K562 (cell line): ENCODE measurements at regions not wholly inside any gene's neighbourhood (a gene's known extent, or its start where the extent isn't known, plus 50 kb on each side); places are given as distances from the start of the nearest gene placed in this dataset.

Source experiments
- ATAC-seq: fragments of 200-7000 bp; cut with Tn5 transposase; 3 replicates; pipeline ENCODE4 v1.9.1; 2020; ENCODE audit warnings: moderate library complexity
- BruUV-seq: library from RNA; stranded (reverse); fragments of 400-500 nt; replicated peaks from 2 replicates; lab custom pipeline; 2021; lab: Mats Ljungman, UMichigan
- CTCF ChIA-PET: fragments of 300-600 bp; formaldehyde crosslinking; extraction: SDS; loops from one replicate; lab custom pipeline; 2021; ENCODE audit warnings: low intra/inter-chr PET ratio; lab: Yijun Ruan, JAX
- POLR2A ChIA-PET: fragments of 300-600, 350-650 bp; sonication (Branson Sonifier 250); formaldehyde crosslinking; extraction: SDS; loops from one replicate; lab custom pipeline; 2021; ENCODE audit warnings: antibody characterized with exemption, inconsistent platforms; lab: Yijun Ruan, JAX
- DNase-seq, 4 experiments: peaks; one replicate each; pipeline versions ENCODE4 v3.0.0 to v3.0.0-alpha.2; 2011 to 2018; ENCODE audit warnings: low spot score in 3 of 4, mixed read lengths in 3 of 4; ENCODE audit errors: extremely low read depth in 1 of 4
- FAIRE-seq: peaks from 2 replicates; lab custom pipeline; 2011; peaks lifted over from hg19 to GRCh38; lab: Jason Lieb, UNC
- H2AFZ ChIP-seq: 2 replicates; pipeline ENCODE4 v1.6.0; 2011; ENCODE audit warnings: low read depth, low read length, control low read depth, inconsistent platforms
- H3K27ac ChIP-seq: fragments of 200-600 bp; 3 replicates; pipeline ENCODE4 v1.8.0; 2011; ENCODE audit warnings: low read depth, mild to moderate bottlenecking, control low read depth, inconsistent platforms, low read length, moderate library complexity, mixed read lengths; ENCODE audit errors: extremely low read depth
- H3K27me3 ChIP-seq, 2 experiments: fragments of 300-600 bp in 1 of 2; 2 replicates in 1 of 2; 3 replicates in 1 of 2; pipeline versions ENCODE4 v1.6.0 to v1.8.0; 2011; ENCODE audit warnings: inconsistent platforms in 2 of 2, low read length in 2 of 2, mild to moderate bottlenecking in 1 of 2, mixed read lengths in 1 of 2, moderate library complexity in 1 of 2; ENCODE audit not compliant: control insufficient read depth in 2 of 2, insufficient read depth in 2 of 2
- H3K36me3 ChIP-seq: fragments of 300-600 bp; 3 replicates; pipeline ENCODE4 v1.8.0; 2011; ENCODE audit warnings: mild to moderate bottlenecking, low read length, inconsistent platforms; ENCODE audit not compliant: control insufficient read depth, insufficient read depth
- H3K4me1 ChIP-seq, 2 experiments: fragments of 200-600 bp in 1 of 2; replicated peaks in 1 of 2; 2 replicates in 1 of 2; 3 replicates in 1 of 2; pipeline versions ENCODE4 v1.5.1 to v1.8.0; 2011; ENCODE audit warnings: inconsistent platforms in 2 of 2, low read length in 2 of 2, mild to moderate bottlenecking in 1 of 2, mixed read lengths in 1 of 2, moderate library complexity in 1 of 2; ENCODE audit not compliant: control insufficient read depth in 2 of 2, insufficient read depth in 2 of 2
- H3K4me2 ChIP-seq: 2 replicates; pipeline ENCODE4 v1.6.1; 2011; ENCODE audit warnings: low read length, control low read depth, inconsistent platforms, mixed read lengths; ENCODE audit not compliant: insufficient read depth
- H3K4me3 ChIP-seq: fragments of 200-600 bp; sonication (generic), shearing (Covaris generic); 2 replicates; pipeline ENCODE4 v1.5.1; 2016; ENCODE audit warnings: control low read depth, inconsistent platforms
- H3K79me2 ChIP-seq: fragments of 200-600 bp; 3 replicates; pipeline ENCODE4 v1.8.0; 2011; ENCODE audit warnings: low read length, inconsistent platforms; ENCODE audit not compliant: control insufficient read depth, insufficient read depth
- H3K9ac ChIP-seq, 2 experiments: 2 replicates each; pipeline versions ENCODE4 v1.6.0 to v1.6.1; 2011; ENCODE audit warnings: low read depth in 2 of 2, low read length in 2 of 2, control low read depth in 1 of 2, inconsistent platforms in 1 of 2, mild to moderate bottlenecking in 1 of 2, mixed read lengths in 1 of 2; ENCODE audit not compliant: insufficient read depth in 1 of 2
- H3K9me1 ChIP-seq: one replicate; pipeline ENCODE4 v1.6.0; 2011; ENCODE audit warnings: inconsistent platforms, mild to moderate bottlenecking, low read length, moderate library complexity; ENCODE audit not compliant: control insufficient read depth, insufficient read depth
- H3K9me3 ChIP-seq: replicated peaks from 2 replicates; pipeline ENCODE4 v1.5.1; 2011; ENCODE audit warnings: low read depth, low read length, inconsistent platforms; ENCODE audit not compliant: control insufficient read depth, insufficient read depth
- H4K20me1 ChIP-seq: replicated peaks from 2 replicates; pipeline ENCODE4 v1.6.1; 2011; ENCODE audit warnings: low read length, inconsistent platforms, mixed read lengths; ENCODE audit not compliant: control insufficient read depth, insufficient read depth
- ASH1L ChIP-seq: fragments of 450-650 bp; IDR thresholded peaks from 2 replicates; pipeline ENCODE4 v1.6.1; 2018; ENCODE audit warnings: borderline replicate concordance, mild to moderate bottlenecking, low read depth; ENCODE audit not compliant: partially characterized antibody
- CEBPB ChIP-seq: fragments of 450-650 bp; IDR thresholded peaks from 2 replicates; pipeline ENCODE4 v1.6.1; 2016; ENCODE audit warnings: missing genetic modification characterization, missing compliant biosample characterization
- COPS2 ChIP-seq: fragments of 450-650 bp; conservative IDR thresholded peaks from 2 replicates; pipeline ENCODE4 v1.6.1; 2016; ENCODE audit warnings: mild to moderate bottlenecking, moderate library complexity
- EP300 ChIP-seq: IDR thresholded peaks from 2 replicates; pipeline ENCODE4 v1.6.1; 2012; ENCODE audit warnings: low read length, improper control_type of control experiment
- FOSL1 ChIP-seq: fragments of 200-800 bp; sonication (Bioruptor generic); conservative IDR thresholded peaks from 2 replicates; pipeline ENCODE4 v1.6.1; 2016; ENCODE audit warnings: missing genetic modification characterization, missing compliant biosample characterization
- FOXK1 ChIP-seq: sonication (generic); formaldehyde crosslinking; IDR thresholded peaks from 2 replicates; pipeline ENCODE4 v1.8.0; 2022; ENCODE audit warnings: missing genetic modification reagents, mild to moderate bottlenecking, borderline replicate concordance
- JUND ChIP-seq, 2 experiments: IDR thresholded peaks; 2 replicates in 1 of 2; 3 replicates in 1 of 2; pipeline ENCODE4 v1.6.1; 2011; ENCODE audit warnings: borderline replicate concordance in 2 of 2, low read depth in 2 of 2, low read length in 2 of 2, improper control_type of control experiment in 1 of 2, missing biosample characterization in 1 of 2, missing genetic modification characterization in 1 of 2, missing genetic modification reagents in 1 of 2
- NFE2L1 ChIP-seq: fragments of 450-650 bp; IDR thresholded peaks from 2 replicates; pipeline ENCODE4 v1.6.1; 2016; ENCODE audit warnings: missing genetic modification characterization, low read depth, mild to moderate bottlenecking, missing compliant biosample characterization, moderate library complexity, borderline replicate concordance
- SMAD3 ChIP-seq: fragments of 450-650 bp; formaldehyde crosslinking; conservative IDR thresholded peaks from 2 replicates; pipeline ENCODE4 v1.4.0; 2020; ENCODE audit warnings: mild to moderate bottlenecking
- TGIF2 ChIP-seq: sonication (generic); formaldehyde crosslinking; IDR thresholded peaks from 2 replicates; pipeline ENCODE4 v1.8.1; 2022; ENCODE audit warnings: mild to moderate bottlenecking, missing genetic modification reagents, moderate library complexity
- ZFPM2 ChIP-seq: fragments of 250-450 bp; sonication (Bioruptor Pico); IDR thresholded peaks from 2 replicates; pipeline ENCODE4 v1.5.1; 2022; ENCODE audit warnings: mild to moderate bottlenecking
- ZNF175 ChIP-seq: fragments of 200-800 bp; sonication (Bioruptor generic); IDR thresholded peaks from 2 replicates; pipeline ENCODE4 v1.6.1; 2016; ENCODE audit warnings: low read depth, mild to moderate bottlenecking, missing genetic modification characterization, missing compliant biosample characterization
- ZNF589 ChIP-seq: fragments of 200-800 bp; sonication (Bioruptor generic); IDR thresholded peaks from 2 replicates; pipeline ENCODE4 v1.6.1; 2016; ENCODE audit warnings: low read depth, missing genetic modification characterization, missing compliant biosample characterization
- WGBS: fragments of 100-300 bp; shearing (Covaris generic); methylation state at CpG from one replicate; pipeline ENCODE4 v1.1.6; 2016; ENCODE audit warnings: low coverage, mixed read lengths; ENCODE audit not compliant: insufficient coverage; ENCODE audit errors: missing lambda C conversion rate; 5-methylcytosine and 5-hydroxymethylcytosine counted together
- in situ Hi-C: fragments of 300-500 bp; cut with MboI; formaldehyde crosslinking; loops from 4 replicates; pipeline ENCODE4 v1.15.0; 2018; ENCODE audit warnings: inconsistent platforms, mixed read lengths
- intact Hi-C: fragments of 100-400 bp; cut with micrococcal nuclease; formaldehyde crosslinking; loops from 2 replicates; pipeline ENCODE4 v1.14.2; 2022
- TF ChIP-seq, protein P1 (sequence below): sonication (generic); formaldehyde crosslinking; IDR thresholded peaks from 2 replicates; pipeline ENCODE4 v1.8.0; 2022; ENCODE audit warnings: mild to moderate bottlenecking, missing genetic modification reagents
- TF ChIP-seq, protein P2 (sequence below), 2 experiments: fragments of 450-650 bp in 1 of 2; sonication (generic) in 1 of 2; formaldehyde crosslinking in 1 of 2; IDR thresholded peaks in 1 of 2; conservative IDR thresholded peaks in 1 of 2; 2 replicates each; pipeline versions ENCODE4 v1.6.1 to v1.8.1; 2016 to 2023; ENCODE audit warnings: mild to moderate bottlenecking in 2 of 2, moderate library complexity in 2 of 2, inconsistent platforms in 1 of 2, missing genetic modification reagents in 1 of 2
- TF ChIP-seq, protein P3 (sequence below): fragments of 450-650 bp; formaldehyde crosslinking; IDR thresholded peaks from 2 replicates; pipeline ENCODE4 v1.4.0; 2022; ENCODE audit warnings: missing genetic modification characterization

DNA sequence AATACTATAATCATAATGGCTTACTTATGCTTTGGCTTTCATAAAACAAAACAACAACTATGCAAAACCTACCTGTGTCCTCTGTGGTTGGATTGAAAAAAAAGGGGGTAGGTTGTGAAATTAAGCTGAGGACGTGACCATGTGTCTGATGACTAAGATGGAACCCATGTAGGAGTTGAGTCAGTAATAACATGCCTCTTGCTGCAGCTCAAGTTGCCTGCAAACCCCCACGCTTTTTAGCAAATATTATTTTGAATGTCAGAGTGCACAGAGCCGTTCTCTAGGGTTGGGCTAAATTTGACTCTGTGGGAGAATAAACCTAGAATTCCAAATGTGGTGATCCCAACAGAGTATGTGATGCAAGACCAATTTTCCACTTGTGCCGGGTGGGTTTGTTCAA lies 209.3 kb downstream of the KCNRG start:
- no TSS peak for BruUV-seq
- Histone ChIP-seq H3K27ac (no peak overlapping the region), H3K27me3 (no peaks in the 10 kb centered on the region), H2AFZ (no peak overlapping the region), H3K4me2 (no peak overlapping the region), H3K79me2 (no peaks in the 10 kb centered on the region), H3K36me3 (no peaks in the 10 kb centered on the region), H3K9me3 (no peaks in the 10 kb centered on the region), H3K4me3 (no peak overlapping the region), H3K9ac (no peak overlapping the region), H3K4me1 (peaks cover 0 to 3% of the 10 kb centered on the region in 2 experiments; a peak in 2 of 5 replicates), H4K20me1 (no peaks in the 10 kb centered on the region), H3K9me1 (no peaks in the 10 kb centered on the region)
- intact Hi-C loops (no loop called here), in situ Hi-C loops (no loop called here)
- FAIRE-seq = no peak
- 47% methylated on average over 4 of the region's 4 CpGs for WGBS
- ChIA-PET CTCF (no interaction called here), POLR2A (no interaction called here)
- ATAC-seq = no peak
- DNase-seq = no peak
- TF ChIP-seq, protein P1, sequence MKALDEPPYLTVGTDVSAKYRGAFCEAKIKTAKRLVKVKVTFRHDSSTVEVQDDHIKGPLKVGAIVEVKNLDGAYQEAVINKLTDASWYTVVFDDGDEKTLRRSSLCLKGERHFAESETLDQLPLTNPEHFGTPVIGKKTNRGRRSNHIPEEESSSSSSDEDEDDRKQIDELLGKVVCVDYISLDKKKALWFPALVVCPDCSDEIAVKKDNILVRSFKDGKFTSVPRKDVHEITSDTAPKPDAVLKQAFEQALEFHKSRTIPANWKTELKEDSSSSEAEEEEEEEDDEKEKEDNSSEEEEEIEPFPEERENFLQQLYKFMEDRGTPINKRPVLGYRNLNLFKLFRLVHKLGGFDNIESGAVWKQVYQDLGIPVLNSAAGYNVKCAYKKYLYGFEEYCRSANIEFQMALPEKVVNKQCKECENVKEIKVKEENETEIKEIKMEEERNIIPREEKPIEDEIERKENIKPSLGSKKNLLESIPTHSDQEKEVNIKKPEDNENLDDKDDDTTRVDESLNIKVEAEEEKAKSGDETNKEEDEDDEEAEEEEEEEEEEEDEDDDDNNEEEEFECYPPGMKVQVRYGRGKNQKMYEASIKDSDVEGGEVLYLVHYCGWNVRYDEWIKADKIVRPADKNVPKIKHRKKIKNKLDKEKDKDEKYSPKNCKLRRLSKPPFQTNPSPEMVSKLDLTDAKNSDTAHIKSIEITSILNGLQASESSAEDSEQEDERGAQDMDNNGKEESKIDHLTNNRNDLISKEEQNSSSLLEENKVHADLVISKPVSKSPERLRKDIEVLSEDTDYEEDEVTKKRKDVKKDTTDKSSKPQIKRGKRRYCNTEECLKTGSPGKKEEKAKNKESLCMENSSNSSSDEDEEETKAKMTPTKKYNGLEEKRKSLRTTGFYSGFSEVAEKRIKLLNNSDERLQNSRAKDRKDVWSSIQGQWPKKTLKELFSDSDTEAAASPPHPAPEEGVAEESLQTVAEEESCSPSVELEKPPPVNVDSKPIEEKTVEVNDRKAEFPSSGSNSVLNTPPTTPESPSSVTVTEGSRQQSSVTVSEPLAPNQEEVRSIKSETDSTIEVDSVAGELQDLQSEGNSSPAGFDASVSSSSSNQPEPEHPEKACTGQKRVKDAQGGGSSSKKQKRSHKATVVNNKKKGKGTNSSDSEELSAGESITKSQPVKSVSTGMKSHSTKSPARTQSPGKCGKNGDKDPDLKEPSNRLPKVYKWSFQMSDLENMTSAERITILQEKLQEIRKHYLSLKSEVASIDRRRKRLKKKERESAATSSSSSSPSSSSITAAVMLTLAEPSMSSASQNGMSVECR (CRISPR knock-in tag) = no peak
- no peak for TF ChIP-seq ZFPM2 (CRISPR knock-in tag)
- no peak for TF ChIP-seq EP300
- no peak for TF ChIP-seq ZNF175 (CRISPR knock-in tag)
- peak; percentile 13; the same call in 1 of the 2 replicates for TF ChIP-seq JUND (IDR thresholded peaks at IDR 0.05; ENCODE audit: borderline replicate concordance, low read depth, low read length)
- TF ChIP-seq JUND (tag; IDR thresholded peaks at IDR 0.05; ENCODE audit: borderline replicate concordance, low read depth, low read length) = no peak
- no peak for TF ChIP-seq NFE2L1 (tag)
- TF ChIP-seq, protein P2, sequence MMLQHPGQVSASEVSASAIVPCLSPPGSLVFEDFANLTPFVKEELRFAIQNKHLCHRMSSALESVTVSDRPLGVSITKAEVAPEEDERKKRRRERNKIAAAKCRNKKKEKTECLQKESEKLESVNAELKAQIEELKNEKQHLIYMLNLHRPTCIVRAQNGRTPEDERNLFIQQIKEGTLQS (IDR thresholded peaks at IDR 0.05) = peak; percentile 41; the same call in 1 of the 2 replicates
- TF ChIP-seq, protein P2 (CRISPR knock-in tag; conservative IDR thresholded peaks at IDR 0.05) = no peak
- TF ChIP-seq FOSL1 (tag) = peak; percentile 26; the same call in 1 of the 2 replicates
- no peak for TF ChIP-seq SMAD3 (CRISPR knock-in tag)
- TF ChIP-seq COPS2 = no peak
- TF ChIP-seq CEBPB (tag) = 0 out of 2 replicates have a peak, but pooled peaks have one; percentile 6
- no peak for TF ChIP-seq ASH1L
- TF ChIP-seq TGIF2 = no peak
- TF ChIP-seq, protein P3, sequence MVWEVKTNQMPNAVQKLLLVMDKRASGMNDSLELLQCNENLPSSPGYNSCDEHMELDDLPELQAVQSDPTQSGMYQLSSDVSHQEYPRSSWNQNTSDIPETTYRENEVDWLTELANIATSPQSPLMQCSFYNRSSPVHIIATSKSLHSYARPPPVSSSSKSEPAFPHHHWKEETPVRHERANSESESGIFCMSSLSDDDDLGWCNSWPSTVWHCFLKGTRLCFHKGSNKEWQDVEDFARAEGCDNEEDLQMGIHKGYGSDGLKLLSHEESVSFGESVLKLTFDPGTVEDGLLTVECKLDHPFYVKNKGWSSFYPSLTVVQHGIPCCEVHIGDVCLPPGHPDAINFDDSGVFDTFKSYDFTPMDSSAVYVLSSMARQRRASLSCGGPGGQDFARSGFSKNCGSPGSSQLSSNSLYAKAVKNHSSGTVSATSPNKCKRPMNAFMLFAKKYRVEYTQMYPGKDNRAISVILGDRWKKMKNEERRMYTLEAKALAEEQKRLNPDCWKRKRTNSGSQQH = no peak
- TF ChIP-seq FOXK1 (CRISPR knock-in tag) = no peak
- TF ChIP-seq ZNF589 (CRISPR knock-in tag) = no peak
